OCI-LY3 (cell line): ENCODE measurements at regions not wholly inside any gene's neighbourhood (a gene's known extent, or its start where the extent isn't known, plus 50 kb on each side); places are given as distances from the start of the nearest gene placed in this dataset.

Experiments used
- CTCF ChIP-seq: fragments of 200-600, 300-600 bp; sonication (generic); IDR thresholded peaks from 2 replicates; pipeline ENCODE4 v1.5.1; 2014; ENCODE audit warnings: antibody characterized with exemption, low read length, low read depth
- EZH2phosphoT487 ChIP-seq: fragments of 200-600 bp; shearing (Covaris generic); IDR thresholded peaks from 2 replicates; pipeline ENCODE4 v1.6.1; 2018; ENCODE audit warnings: antibody characterized with exemption, mixed run types, low read depth

GRCh38 chr5:136892000-136892399, 526.7 kb upstream of the TRPC7 start:
- TF ChIP-seq CTCF (no peak), EZH2phosphoT487 (no peak)
